Kasumi-1 (cell line): ENCODE measurements at regions not wholly inside any gene's neighbourhood (a gene's known extent, or its start where the extent isn't known, plus 50 kb on each side); places are given as distances from the start of the nearest gene placed in this dataset.

ENCODE experiments used
- DNase-seq, 2 experiments: peaks; one replicate each; lab custom pipeline; 2025; lab: John Stamatoyannopoulos, UW

DNA sequence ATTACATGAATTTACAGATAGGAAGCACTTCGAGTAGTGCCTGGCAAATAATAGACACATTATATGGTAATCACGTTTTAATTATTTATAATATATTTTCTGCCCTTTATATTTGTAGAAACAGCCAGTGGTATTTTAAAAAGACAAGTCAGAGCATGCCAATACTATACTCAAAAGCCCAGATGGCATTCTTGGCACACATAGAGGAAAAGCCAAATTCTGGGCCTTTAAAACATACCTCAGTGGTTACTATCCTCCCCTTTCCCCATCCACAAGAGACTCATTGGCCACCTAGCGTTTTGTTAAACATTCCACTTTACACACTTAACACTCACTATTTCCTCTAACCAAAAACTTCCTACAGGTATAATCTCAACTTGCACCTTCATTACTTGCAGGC, 63.3 kb upstream of the ZNF804A start:
- DNase-seq, result no peak

DNA sequence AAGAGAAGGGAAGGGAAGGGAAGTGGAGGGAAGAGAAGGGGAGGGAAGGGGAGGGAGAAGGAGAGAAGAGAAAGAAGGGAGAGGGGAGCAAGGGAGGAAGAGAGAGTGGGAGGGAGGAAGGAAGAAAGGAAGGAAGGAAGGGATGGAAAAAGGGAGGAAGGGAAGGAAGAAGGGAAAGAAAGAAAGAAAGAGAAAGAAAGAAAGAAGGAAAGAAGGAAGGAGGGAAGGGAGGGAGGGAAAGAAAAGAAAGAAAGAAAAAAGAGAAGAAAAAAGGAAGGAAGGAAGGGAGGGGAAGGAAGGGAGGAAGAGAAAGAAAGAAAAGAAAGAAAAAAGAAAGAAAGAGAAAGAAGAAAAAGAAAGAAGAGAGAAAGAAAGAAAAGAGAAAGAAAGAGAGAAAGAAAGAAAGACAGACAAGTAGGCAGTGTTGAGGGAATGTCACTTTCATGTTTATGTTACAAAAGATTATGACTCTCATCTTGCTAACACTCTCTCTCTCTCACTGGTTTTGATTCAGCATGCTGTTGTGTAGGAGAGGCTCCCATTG, 58.0 kb upstream of the ZNF804A start:
- no peak for DNase-seq

DNA sequence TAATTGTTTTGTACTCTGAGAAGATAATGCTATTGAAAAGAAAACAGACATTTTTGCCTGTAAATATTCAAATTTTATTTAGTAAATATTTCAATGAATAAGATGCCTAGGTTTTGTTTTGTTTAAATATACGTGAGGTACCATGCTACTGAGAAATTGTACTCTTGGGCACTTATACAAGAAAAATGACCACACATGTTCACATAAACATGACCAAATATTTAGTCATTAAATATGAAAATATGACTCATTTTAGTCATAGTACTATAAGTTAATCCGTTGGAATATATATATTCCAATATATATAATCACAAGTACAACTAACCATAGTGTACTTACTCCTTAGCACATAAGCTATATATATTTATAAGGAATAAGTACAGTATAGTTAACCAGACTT, 56.7 kb upstream of the ZNF804A start:
- DNase-seq, result no peak

DNA sequence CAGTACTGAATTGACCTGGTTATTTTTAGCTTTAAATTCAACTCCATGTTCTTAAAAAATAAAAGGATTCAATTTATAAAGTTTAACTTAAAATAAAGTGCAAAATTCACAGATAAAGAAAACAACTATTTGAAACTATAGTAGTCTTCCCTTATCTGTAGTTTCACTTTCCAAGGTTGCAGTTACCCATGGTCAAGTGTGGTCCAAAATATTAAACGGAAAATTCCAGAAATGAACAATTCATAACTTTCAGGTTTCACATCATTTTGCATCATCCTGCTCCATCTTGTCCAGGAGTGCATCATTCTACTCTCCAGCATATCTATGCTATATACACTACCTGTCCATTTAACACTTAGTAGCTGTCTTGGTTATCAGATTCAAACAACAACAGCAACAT, 54.5 kb upstream of the ZNF804A start:
- DNase-seq, result no peak
